Stimulated activated naive CD8-positive, alpha-beta T cell treated with anti-CD3 and anti-CD28 coated beads, Interleukin-15, Interleukin-2, amounts not matched to agents 100 ng/mL and 50 ng/mL, for 24 hours (primary cell): ENCODE measurements at regions not wholly inside any gene's neighbourhood (a gene's known extent, or its start where the extent isn't known, plus 50 kb on each side); places are given as distances from the start of the nearest gene placed in this dataset.
"Not testable (repeated sequence)": the region's sequence is repeated elsewhere in the genome, so short reads cannot be mapped to it uniquely, and the experiment has no call there.

Source experiments
- H3K27ac Mint-ChIP-seq: one replicate; pipeline ENCODE4 v1.8.0; 2021; ENCODE audit warnings: mild to moderate bottlenecking, mixed read lengths
- H3K27me3 Mint-ChIP-seq: one replicate; pipeline ENCODE4 v1.8.0; 2021; ENCODE audit warnings: mixed read lengths
- H3K36me3 Mint-ChIP-seq: one replicate; pipeline ENCODE4 v1.8.0; 2021; ENCODE audit warnings: low read depth, mixed read lengths
- H3K4me1 Mint-ChIP-seq: one replicate; pipeline ENCODE4 v1.8.0; 2021; ENCODE audit warnings: low read depth, mixed read lengths
- H3K4me3 Mint-ChIP-seq: one replicate; pipeline ENCODE4 v1.8.0; 2021; ENCODE audit warnings: mild to moderate bottlenecking, mixed read lengths
- H3K9me3 Mint-ChIP-seq: one replicate; pipeline ENCODE4 v1.8.0; 2021; ENCODE audit warnings: mixed read lengths

GRCh38 chrX:124719060-124719459 is 372.7 kb downstream of the SH2D1A start:
- no peak overlapping the region for H3K4me3 Mint-ChIP-seq
- no peaks in the 10 kb centered on the region for H3K36me3 Mint-ChIP-seq

GRCh38 chrX:124720532-124720931 is 374.2 kb downstream of the SH2D1A start:
- Mint-ChIP-seq H3K36me3 (no peaks in the 10 kb centered on the region), H3K27ac (no peak overlapping the region), H3K4me3 (no peak overlapping the region), H3K9me3 (no peaks in the 10 kb centered on the region), H3K4me1 (peaks cover 12% of the 10 kb centered on the region), H3K27me3 (no peaks in the 10 kb centered on the region)

More at GRCh38 chrX:124719060-124719459, 372.7 kb downstream of the SH2D1A start:
- H3K4me1 Mint-ChIP-seq: peaks cover 10% of the 10 kb centered on the region
- no peaks in the 10 kb centered on the region for H3K9me3 Mint-ChIP-seq
- H3K27me3 Mint-ChIP-seq: no peaks in the 10 kb centered on the region
- H3K27ac Mint-ChIP-seq: no peak overlapping the region

GRCh38 chrX:124725502-124725901 is 379.1 kb downstream of the SH2D1A start:
- no peaks in the 10 kb centered on the region for H3K27me3 Mint-ChIP-seq
- H3K36me3 Mint-ChIP-seq: no peaks in the 10 kb centered on the region
- H3K4me3 Mint-ChIP-seq: no peak overlapping the region
- no peaks in the 10 kb centered on the region for H3K9me3 Mint-ChIP-seq
- H3K27ac Mint-ChIP-seq: peak overlapping the region; percentile 52
- peaks cover 20% of the 10 kb centered on the region for H3K4me1 Mint-ChIP-seq

- Mint-ChIP-seq H3K4me1 (peaks cover 20% of the 10 kb centered on the region), H3K27ac (no peak overlapping the region), H3K36me3 (no peaks in the 10 kb centered on the region), H3K4me3 (peak overlapping the region; percentile 41), H3K27me3 (no peaks in the 10 kb centered on the region), H3K9me3 (no peaks in the 10 kb centered on the region)
These were observed 379.9 kb downstream of the SH2D1A start for GRCh38 chrX:124726292-124726691.

DNA sequence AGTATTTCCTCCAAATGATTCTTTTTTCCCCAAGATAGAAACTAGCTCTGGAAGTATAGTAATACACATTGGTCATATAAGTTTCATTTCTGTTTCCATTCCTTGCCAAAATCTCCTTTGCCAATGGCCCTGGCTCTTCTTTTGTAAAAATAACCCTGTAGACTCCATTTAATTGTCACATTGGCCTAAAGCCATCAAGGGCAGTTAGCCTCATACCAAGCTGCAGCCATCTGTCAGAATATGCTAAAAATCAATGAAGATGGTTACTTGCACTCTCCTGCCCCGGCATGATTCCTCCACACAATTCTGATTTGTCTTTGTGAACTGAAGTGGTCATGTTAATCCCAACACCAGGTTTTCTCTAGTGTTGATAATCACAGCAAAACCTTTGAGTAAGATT is 380.5 kb downstream of the SH2D1A start:
- no peak overlapping the region for H3K27ac Mint-ChIP-seq
- no peak overlapping the region for H3K4me3 Mint-ChIP-seq
- H3K9me3 Mint-ChIP-seq: no peaks in the 10 kb centered on the region
- H3K36me3 Mint-ChIP-seq: no peaks in the 10 kb centered on the region
- H3K27me3 Mint-ChIP-seq: no peaks in the 10 kb centered on the region
- H3K4me1 Mint-ChIP-seq: peaks cover 20% of the 10 kb centered on the region

GRCh38 chrX:124736553-124737270 is 390.3 kb downstream of the SH2D1A start:
- Mint-ChIP-seq H3K27me3 (no peaks in the 10 kb centered on the region), H3K27ac (no peak overlapping the region), H3K4me1 (peaks cover 11% of the 10 kb centered on the region), H3K9me3 (no peaks in the 10 kb centered on the region), H3K4me3 (peak overlapping the region; percentile 51), H3K36me3 (no peaks in the 10 kb centered on the region)

GRCh38 chrX:124737771-124738170 is 391.4 kb downstream of the SH2D1A start:
- peaks cover 11% of the 10 kb centered on the region for H3K4me1 Mint-ChIP-seq
- no peak overlapping the region for H3K4me3 Mint-ChIP-seq
- no peaks in the 10 kb centered on the region for H3K27me3 Mint-ChIP-seq
- H3K27ac Mint-ChIP-seq: no peak overlapping the region
- no peaks in the 10 kb centered on the region for H3K36me3 Mint-ChIP-seq
- H3K9me3 Mint-ChIP-seq: no peaks in the 10 kb centered on the region

- Mint-ChIP-seq H3K4me3 (no peak overlapping the region), H3K27ac (no peak overlapping the region), H3K4me1 (no peaks in the 10 kb centered on the region), H3K27me3 (no peaks in the 10 kb centered on the region), H3K9me3 (no peaks in the 10 kb centered on the region), H3K36me3 (no peaks in the 10 kb centered on the region)
These were observed 400.9 kb downstream of the SH2D1A start for GRCh38 chrX:124747295-124747694.

GRCh38 chrX:124764354-124764753 is 418.0 kb downstream of the SH2D1A start:
- H3K4me3 Mint-ChIP-seq: no peak overlapping the region
- no peaks in the 10 kb centered on the region for H3K4me1 Mint-ChIP-seq
- H3K27me3 Mint-ChIP-seq: no peaks in the 10 kb centered on the region
- no peaks in the 10 kb centered on the region for H3K9me3 Mint-ChIP-seq
- no peak overlapping the region for H3K27ac Mint-ChIP-seq
- H3K36me3 Mint-ChIP-seq: no peaks in the 10 kb centered on the region

- H3K36me3 Mint-ChIP-seq: no peaks in the 10 kb centered on the region
- no peaks in the 10 kb centered on the region for H3K4me1 Mint-ChIP-seq
- no peaks in the 10 kb centered on the region for H3K27me3 Mint-ChIP-seq
- H3K4me3 Mint-ChIP-seq: no peak overlapping the region
- H3K9me3 Mint-ChIP-seq: no peaks in the 10 kb centered on the region
- H3K27ac Mint-ChIP-seq: no peak overlapping the region
These were observed 422.8 kb downstream of the SH2D1A start for GRCh38 chrX:124769166-124769565.

DNA sequence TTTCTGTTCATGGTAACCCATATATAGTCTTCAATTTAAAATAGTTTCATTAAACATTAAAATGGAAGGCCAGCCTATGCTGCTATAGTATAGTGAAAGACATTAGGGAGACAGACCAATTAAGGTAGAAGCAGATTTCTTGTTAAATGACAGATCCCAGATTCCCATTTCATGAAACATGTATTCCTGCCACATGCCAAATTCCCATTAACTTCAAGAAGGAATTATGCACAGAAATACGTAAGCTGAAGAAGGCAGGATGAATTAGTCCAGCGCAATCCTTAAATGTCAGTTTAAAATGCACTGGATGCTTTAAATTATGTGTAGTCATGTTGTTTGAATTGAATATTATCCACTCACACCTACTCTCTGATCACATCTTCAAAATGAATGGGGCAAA is 424.9 kb downstream of the SH2D1A start:
- no peaks in the 10 kb centered on the region for H3K4me1 Mint-ChIP-seq
- H3K36me3 Mint-ChIP-seq: no peaks in the 10 kb centered on the region
- no peak overlapping the region for H3K27ac Mint-ChIP-seq
- no peak overlapping the region for H3K4me3 Mint-ChIP-seq
- H3K27me3 Mint-ChIP-seq: no peaks in the 10 kb centered on the region
- no peaks in the 10 kb centered on the region for H3K9me3 Mint-ChIP-seq

DNA sequence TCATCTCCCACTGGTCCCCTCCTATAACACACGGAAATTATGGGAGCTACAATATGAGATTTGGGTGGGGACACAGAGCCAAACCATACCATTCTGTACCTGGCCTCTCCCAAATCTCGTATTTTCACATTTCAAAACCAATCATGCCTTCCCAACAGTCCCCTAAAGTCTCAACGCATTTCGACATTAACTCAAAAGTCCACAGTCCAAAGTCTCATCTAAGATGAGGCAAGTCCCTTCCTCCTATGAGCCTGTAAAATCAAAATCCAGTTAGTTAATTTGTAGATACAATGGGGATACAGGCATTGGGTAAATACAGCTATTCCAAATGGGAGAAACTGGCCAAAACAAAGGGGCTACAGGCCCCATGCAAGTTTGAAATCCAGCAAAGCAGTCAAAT is 441.9 kb downstream of the SH2D1A start:
- H3K4me1 Mint-ChIP-seq, H3K9me3 Mint-ChIP-seq, H3K27me3 Mint-ChIP-seq, H3K36me3 Mint-ChIP-seq, H3K4me3 Mint-ChIP-seq, H3K27ac Mint-ChIP-seq: not testable (repeated sequence)

GRCh38 chrX:124789874-124790273 is 443.5 kb downstream of the SH2D1A start:
- not testable (repeated sequence) for H3K9me3 Mint-ChIP-seq, H3K36me3 Mint-ChIP-seq, H3K27me3 Mint-ChIP-seq, H3K27ac Mint-ChIP-seq, H3K4me3 Mint-ChIP-seq, H3K4me1 Mint-ChIP-seq

GRCh38 chrX:124791492-124792095 is 445.2 kb downstream of the SH2D1A start:
- Mint-ChIP-seq H3K27ac (no peak overlapping the region), H3K36me3 (no peaks in the 10 kb centered on the region), H3K27me3 (no peaks in the 10 kb centered on the region), H3K9me3 (no peaks in the 10 kb centered on the region), H3K4me1 (no peaks in the 10 kb centered on the region), H3K4me3 (no peak overlapping the region)

GRCh38 chrX:124796989-124797388 is 450.6 kb downstream of the SH2D1A start:
- Mint-ChIP-seq H3K27me3 (no peaks in the 10 kb centered on the region), H3K9me3 (peaks cover 9% of the 10 kb centered on the region), H3K36me3 (no peaks in the 10 kb centered on the region), H3K4me1 (no peaks in the 10 kb centered on the region), H3K4me3 (no peak overlapping the region), H3K27ac (no peak overlapping the region)

DNA sequence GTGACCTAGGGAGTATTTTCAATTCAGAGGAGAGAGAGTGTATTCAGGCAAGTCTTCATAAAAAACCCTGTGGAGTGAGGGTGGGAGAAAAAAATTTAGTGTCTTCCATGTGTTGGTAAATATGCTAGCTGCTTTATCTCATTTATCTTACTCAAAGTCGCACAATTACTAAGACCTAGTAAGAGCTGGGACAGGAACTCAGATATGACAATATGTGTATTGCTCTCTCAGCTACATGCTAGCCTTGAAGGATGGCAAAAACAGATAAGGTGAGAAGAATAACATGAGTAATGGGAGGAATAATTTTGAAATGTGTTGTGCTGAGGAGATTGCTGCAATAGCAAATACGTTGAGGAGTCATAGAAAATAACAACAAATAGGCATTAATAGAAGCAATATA is 458.6 kb downstream of the SH2D1A start:
- no peak overlapping the region for H3K27ac Mint-ChIP-seq
- H3K9me3 Mint-ChIP-seq: peaks cover 26% of the 10 kb centered on the region
- no peaks in the 10 kb centered on the region for H3K36me3 Mint-ChIP-seq
- H3K27me3 Mint-ChIP-seq: no peaks in the 10 kb centered on the region
- H3K4me1 Mint-ChIP-seq: no peaks in the 10 kb centered on the region
- no peak overlapping the region for H3K4me3 Mint-ChIP-seq
